HCEC 1CT (cell line): ENCODE measurements at regions not wholly inside any gene's neighbourhood (a gene's known extent, or its start where the extent isn't known, plus 50 kb on each side); places are given as distances from the start of the nearest gene placed in this dataset.

Experiments used
- DNase-seq: peaks from one replicate; pipeline ENCODE4 v3.0.0-alpha.2; 2017

GRCh38 chr7:26459540-26460193 lies 168.0 kb downstream of the SNX10 start:
- DNase-seq = no peak

GRCh38 chr7:26460351-26461085 lies 168.9 kb downstream of the SNX10 start:
- DNase-seq = no peak

GRCh38 chr7:26461518-26461917 lies 169.9 kb downstream of the SNX10 start:
- no peak for DNase-seq

GRCh38 chr7:26466007-26466406 lies 174.3 kb downstream of the SNX10 start:
- no peak for DNase-seq

GRCh38 chr7:26467104-26467503 lies 175.4 kb downstream of the SNX10 start:
- DNase-seq = no peak

- no peak for DNase-seq
Observed at GRCh38 chr7:26467541-26467940, 175.9 kb downstream of the SNX10 start.

- no peak for DNase-seq
Observed at GRCh38 chr7:26468625-26469024, 177.0 kb downstream of the SNX10 start.

- DNase-seq = no peak
Observed at GRCh38 chr7:26469188-26469587, 177.5 kb downstream of the SNX10 start.

- no peak for DNase-seq
Observed at GRCh38 chr7:26470691-26471090, 179.0 kb downstream of the SNX10 start.

GRCh38 chr7:26471306-26472075 lies 179.8 kb downstream of the SNX10 start:
- no peak for DNase-seq

- no peak for DNase-seq
Observed at GRCh38 chr7:26472971-26473370, 181.3 kb downstream of the SNX10 start.

GRCh38 chr7:26476271-26476670 lies 184.6 kb downstream of the SNX10 start:
- DNase-seq = no peak

GRCh38 chr7:26477381-26477990 lies 185.8 kb downstream of the SNX10 start:
- DNase-seq = no peak

GRCh38 chr7:26478550-26478949 lies 186.9 kb downstream of the SNX10 start:
- no peak for DNase-seq

GRCh38 chr7:26479581-26479980 lies 187.9 kb downstream of the SNX10 start:
- no peak for DNase-seq

- DNase-seq = no peak
Observed at GRCh38 chr7:26480156-26480555, 188.5 kb downstream of the SNX10 start.

GRCh38 chr7:26482927-26483326 lies 191.3 kb downstream of the SNX10 start:
- DNase-seq = no peak

GRCh38 chr7:26483843-26484242 lies 192.2 kb downstream of the SNX10 start:
- no peak for DNase-seq

- DNase-seq = no peak
Observed at GRCh38 chr7:26485367-26485934, 193.8 kb downstream of the SNX10 start.

GRCh38 chr7:26486153-26486552 lies 194.5 kb downstream of the SNX10 start:
- no peak for DNase-seq

- DNase-seq = no peak
Observed at GRCh38 chr7:26487780-26488515, 196.3 kb downstream of the SNX10 start.

- no peak for DNase-seq
Observed at GRCh38 chr7:26489391-26489790, 197.7 kb downstream of the SNX10 start.
